ENCODE measurements at regions not wholly inside any gene's neighbourhood (a gene's known extent, or its start where the extent isn't known, plus 50 kb on each side); places are given as distances from the start of the nearest gene placed in this dataset.

- no peaks in the 10 kb centered on the region for H3K79me2 ChIP-seq (replicated peaks; ENCODE audit: insufficient read depth)
- ATAC-seq = no peak
- H3K4me1 Mint-ChIP-seq = peaks cover 1% of the 10 kb centered on the region; the same call in 2 of the 3 replicates
- H3K4me3 ChIP-seq = no peak overlapping the region
- H3K36me3 ChIP-seq (ENCODE audit: insufficient read depth) = no peaks in the 10 kb centered on the region
- H3K27me3 ChIP-seq (ENCODE audit: insufficient read depth) = no peaks in the 10 kb centered on the region
- H3K4me3 Mint-ChIP-seq = no peak overlapping the region
- H3K9me2 ChIP-seq (ENCODE audit: insufficient read depth) = peaks cover 12% of the 10 kb centered on the region; the same call in 1 of the 2 replicates
- no peaks in the 10 kb centered on the region for H4K20me1 ChIP-seq (replicated peaks; ENCODE audit: insufficient read depth)
- no peaks in the 10 kb centered on the region for H3K4me1 ChIP-seq (ENCODE audit: insufficient read depth)
- no peak for DNase-seq (ENCODE audit: low spot score)
- no peaks in the 10 kb centered on the region for H3K36me3 Mint-ChIP-seq (ENCODE audit: low read depth)
- peaks cover 3% of the 10 kb centered on the region; the same call in 1 of the 3 replicates for H3K9me3 Mint-ChIP-seq
- H3K27me3 Mint-ChIP-seq (ENCODE audit: insufficient read depth, low read depth, poor library complexity) = no peaks in the 10 kb centered on the region
- no peak overlapping the region for H3K27ac ChIP-seq (ENCODE audit: low read depth)
- H3K4me2 ChIP-seq = no peak overlapping the region
- no peak overlapping the region for H3K27ac Mint-ChIP-seq
- TF ChIP-seq ZNF114 (CRISPR knock-in tag; IDR thresholded peaks at IDR 0.05) (no peak), EZH2 (IDR thresholded peaks at IDR 0.05; ENCODE audit: low read depth, unreplicated experiment) (no peak), CREB1 (CRISPR knock-in tag; IDR thresholded peaks at IDR 0.05; ENCODE audit: low read depth) (no peak), ZNF462 (CRISPR knock-in tag; IDR thresholded peaks at IDR 0.05) (no peak), ZNF331 (CRISPR knock-in tag; IDR thresholded peaks at IDR 0.05; ENCODE audit: low read depth) (no peak), JUNB (IDR thresholded peaks at IDR 0.05; ENCODE audit: unreplicated experiment) (no peak), EZH2phosphoT487 (IDR thresholded peaks at IDR 0.05; ENCODE audit: unreplicated experiment) (no peak), POLR2AphosphoS5 (IDR thresholded peaks at IDR 0.05; ENCODE audit: low read depth) (no peak), CTCF (conservative IDR thresholded peaks at IDR 0.05; ENCODE audit: low read depth in 2 of 2) (no peak), STAT1 (IDR thresholded peaks at IDR 0.05; ENCODE audit: unreplicated experiment) (no peak)
- TF ChIP-seq, protein P1, sequence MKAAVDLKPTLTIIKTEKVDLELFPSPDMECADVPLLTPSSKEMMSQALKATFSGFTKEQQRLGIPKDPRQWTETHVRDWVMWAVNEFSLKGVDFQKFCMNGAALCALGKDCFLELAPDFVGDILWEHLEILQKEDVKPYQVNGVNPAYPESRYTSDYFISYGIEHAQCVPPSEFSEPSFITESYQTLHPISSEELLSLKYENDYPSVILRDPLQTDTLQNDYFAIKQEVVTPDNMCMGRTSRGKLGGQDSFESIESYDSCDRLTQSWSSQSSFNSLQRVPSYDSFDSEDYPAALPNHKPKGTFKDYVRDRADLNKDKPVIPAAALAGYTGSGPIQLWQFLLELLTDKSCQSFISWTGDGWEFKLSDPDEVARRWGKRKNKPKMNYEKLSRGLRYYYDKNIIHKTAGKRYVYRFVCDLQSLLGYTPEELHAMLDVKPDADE (IDR thresholded peaks at IDR 0.05) = no peak
- TF ChIP-seq, protein P2, sequence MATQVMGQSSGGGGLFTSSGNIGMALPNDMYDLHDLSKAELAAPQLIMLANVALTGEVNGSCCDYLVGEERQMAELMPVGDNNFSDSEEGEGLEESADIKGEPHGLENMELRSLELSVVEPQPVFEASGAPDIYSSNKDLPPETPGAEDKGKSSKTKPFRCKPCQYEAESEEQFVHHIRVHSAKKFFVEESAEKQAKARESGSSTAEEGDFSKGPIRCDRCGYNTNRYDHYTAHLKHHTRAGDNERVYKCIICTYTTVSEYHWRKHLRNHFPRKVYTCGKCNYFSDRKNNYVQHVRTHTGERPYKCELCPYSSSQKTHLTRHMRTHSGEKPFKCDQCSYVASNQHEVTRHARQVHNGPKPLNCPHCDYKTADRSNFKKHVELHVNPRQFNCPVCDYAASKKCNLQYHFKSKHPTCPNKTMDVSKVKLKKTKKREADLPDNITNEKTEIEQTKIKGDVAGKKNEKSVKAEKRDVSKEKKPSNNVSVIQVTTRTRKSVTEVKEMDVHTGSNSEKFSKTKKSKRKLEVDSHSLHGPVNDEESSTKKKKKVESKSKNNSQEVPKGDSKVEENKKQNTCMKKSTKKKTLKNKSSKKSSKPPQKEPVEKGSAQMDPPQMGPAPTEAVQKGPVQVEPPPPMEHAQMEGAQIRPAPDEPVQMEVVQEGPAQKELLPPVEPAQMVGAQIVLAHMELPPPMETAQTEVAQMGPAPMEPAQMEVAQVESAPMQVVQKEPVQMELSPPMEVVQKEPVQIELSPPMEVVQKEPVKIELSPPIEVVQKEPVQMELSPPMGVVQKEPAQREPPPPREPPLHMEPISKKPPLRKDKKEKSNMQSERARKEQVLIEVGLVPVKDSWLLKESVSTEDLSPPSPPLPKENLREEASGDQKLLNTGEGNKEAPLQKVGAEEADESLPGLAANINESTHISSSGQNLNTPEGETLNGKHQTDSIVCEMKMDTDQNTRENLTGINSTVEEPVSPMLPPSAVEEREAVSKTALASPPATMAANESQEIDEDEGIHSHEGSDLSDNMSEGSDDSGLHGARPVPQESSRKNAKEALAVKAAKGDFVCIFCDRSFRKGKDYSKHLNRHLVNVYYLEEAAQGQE (IDR thresholded peaks at IDR 0.05; ENCODE audit: unreplicated experiment) = no peak
- H3F3A ChIP-seq (replicated peaks; ENCODE audit: low read depth) = no peaks in the 10 kb centered on the region
- no peak overlapping the region for H2AFZ ChIP-seq
These were observed 117.1 kb upstream of the FRMD6 start for GRCh38 chr14:51534610-51535011.
